Right renal cortex interstitium (tissue), 3 donors: ENCODE measurements at regions not wholly inside any gene's neighbourhood (a gene's known extent, or its start where the extent isn't known, plus 50 kb on each side); places are given as distances from the start of the nearest gene placed in this dataset.

Experiments used
- DNase-seq, 3 donors: peaks; one replicate each; pipeline ENCODE4 v3.0.0-alpha.2; 2013; ENCODE audit warnings: low read depth in 3 of 3, low spot score in 2 of 3

DNA sequence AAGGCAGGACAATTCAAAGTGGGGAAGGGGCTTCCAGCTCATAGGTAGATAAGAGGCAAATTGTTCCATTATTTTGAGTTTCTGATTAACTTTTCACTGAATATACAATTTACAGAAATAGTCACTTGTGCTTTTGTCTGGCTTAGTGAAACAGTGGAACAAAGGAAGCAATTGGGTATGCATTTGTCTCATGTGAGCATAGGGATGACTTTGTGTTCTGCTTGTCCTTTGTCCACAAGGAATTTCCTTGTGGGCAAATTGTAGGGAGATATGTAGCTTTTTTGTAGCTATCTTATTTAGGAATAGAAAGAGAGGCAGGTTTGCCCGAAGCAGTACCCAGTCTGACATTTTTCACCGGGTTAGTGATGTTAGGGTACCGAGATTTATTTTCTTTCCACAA, 1224.8 kb downstream of the SLITRK1 start:
- no peak for DNase-seq

DNA sequence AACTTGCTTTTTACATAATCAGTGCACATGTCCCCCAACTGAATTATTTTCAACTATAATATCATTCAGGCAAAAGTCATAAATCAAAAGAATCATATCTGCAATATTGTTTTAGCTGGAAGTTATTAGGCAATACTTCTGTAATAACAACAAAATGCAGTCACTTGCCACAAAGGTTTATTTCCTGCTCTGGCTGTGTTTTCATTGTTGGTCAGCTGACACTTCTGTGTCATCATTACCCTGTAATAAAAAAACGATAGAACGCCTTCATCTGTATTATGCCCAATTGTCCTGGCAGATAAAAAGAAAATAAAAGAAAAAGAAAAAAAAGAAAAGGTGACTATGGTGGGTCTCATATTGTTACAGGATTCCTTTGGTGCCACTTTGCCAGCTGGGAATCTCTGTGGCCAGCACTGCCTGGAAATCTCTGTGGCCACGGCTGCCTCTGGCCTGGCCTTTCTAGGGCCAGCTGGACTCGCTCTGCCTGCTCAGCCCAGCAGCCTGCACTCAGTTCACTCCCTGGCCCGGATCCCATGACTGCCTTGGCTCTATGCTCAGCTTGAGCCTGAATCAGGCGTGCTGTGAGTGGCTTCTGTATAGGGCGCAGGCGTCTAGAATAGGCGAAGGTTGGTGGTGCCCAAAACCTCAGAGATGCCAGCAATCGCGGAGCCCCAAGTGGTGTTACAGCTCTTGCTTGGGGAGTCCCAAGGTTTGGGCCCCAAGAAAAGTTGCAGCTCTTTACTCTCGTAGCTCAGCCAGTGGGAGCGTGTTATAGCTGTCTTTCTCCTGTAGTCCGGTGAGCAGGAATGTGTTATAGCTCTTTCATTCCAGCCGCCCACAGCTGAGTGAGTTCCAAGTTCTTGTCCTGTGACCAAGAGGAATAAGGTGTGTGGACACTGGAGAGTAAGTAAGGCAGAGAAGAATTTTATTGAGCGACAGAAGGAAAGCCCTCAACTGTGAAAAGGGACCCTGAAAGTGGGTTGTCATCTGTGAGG, 1227.1 kb downstream of the SLITRK1 start:
- DNase-seq: no peak

DNA sequence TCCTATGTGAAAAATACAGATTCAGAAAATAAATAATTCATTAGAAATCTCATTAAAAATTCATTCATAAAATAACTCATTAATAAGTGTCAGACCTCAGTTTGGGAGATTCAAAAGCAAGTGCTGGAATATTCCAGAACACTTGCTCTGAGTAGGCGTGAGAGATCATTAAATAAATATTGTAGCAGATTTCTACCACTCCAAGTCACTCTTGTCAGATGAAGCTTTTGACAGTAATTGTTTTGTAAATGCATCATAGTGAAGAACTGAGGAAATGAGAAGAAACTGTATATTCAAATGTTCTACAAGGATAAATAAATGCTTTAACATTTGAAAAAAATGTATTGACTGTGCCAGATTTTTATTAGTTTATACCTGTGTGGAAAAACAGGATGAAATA, 1228.1 kb downstream of the SLITRK1 start:
- DNase-seq: no peak

DNA sequence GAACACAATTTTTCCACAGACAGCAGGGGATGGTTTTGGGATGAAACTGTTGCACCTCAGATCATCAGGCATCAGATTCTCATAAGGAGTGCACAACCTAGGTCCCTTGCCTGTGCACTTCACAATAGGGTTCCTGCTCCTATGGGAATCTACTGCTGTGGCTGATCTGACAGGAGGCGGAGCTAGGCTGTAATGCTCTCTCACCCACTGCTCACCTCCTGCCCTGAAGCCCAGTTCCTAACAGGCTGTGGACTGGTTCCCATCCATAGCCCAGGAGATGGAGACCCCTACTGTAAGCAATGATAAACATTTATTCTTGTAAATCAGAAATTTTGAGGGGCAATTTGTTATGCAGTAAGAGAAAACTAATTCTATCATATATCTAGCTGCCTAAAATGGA, 1234.7 kb downstream of the SLITRK1 start:
- DNase-seq: no peak

DNA sequence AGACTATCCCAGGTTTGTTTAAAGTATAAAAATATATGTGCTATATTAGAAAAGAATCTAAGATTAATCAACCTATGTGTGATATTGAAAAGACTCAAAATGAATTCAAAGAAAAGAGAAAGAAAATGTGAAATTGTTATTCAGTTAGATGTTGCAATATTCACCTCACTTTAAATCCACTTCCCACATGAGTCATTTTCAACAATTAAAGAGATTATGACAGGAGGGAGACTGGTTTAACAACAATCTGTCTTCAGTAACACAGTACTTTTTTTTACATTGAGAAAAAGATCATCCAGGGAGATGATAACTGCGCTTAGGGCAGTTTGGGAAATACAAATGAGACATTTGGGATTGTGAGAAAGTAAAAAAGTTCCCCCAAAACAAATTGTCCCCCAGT, 1246.2 kb downstream of the SLITRK1 start:
- DNase-seq: no peak

DNA sequence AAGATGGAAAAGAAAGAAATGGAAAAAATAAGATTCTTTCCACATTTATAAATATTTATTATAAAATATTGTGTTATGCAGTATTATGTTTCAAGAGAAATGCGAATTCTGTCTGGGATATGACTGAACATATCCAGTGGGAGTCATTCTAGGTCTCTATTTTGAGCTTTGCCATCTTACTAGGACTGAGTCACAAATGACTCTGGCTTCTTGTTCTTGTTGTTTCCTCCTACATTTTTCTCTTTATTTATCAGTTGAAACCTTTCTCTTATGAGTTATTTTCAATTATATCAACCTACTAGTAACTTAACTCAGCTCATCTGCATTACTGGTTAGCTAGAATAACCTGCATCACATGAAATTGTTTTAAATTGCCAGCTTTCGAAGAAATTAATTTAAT, 1247.3 kb downstream of the SLITRK1 start:
- no peak for DNase-seq

DNA sequence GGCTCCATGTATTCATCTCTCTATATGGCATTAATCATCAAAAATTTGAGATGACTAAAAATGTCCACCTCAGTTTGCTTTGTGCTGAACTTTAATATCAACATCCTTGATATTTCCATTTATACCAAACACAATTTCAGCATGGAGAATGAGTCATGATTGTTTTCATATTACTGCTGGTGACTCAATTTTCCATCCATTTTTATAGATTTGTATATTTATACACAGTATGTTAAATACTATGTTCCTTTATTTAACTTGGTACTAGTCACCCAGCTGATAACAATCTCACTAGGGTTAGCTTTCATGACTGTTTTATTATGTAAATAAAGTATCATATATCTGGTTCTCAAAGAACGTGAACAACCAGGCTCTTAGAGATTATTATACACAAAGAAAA, 1255.1 kb downstream of the SLITRK1 start:
- no peak for DNase-seq

DNA sequence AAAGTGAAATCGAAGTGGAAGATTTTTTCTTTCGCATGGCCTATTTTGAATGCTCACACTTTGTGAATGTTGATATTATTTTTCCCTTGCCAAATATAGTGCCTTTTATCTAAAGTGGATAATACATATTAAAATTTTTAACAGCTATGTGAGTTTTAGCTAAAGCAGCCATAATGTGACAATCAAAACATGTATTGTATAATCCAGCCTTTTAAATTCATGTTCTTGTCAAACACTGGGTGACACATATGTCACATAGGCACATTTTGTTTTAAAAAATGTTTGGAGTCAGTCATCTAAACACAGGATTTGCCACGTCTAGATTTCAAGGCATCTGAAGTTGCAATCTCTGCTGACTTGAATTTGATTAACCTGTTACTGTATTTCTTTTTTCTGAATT, 1256.6 kb downstream of the SLITRK1 start:
- no peak for DNase-seq

DNA sequence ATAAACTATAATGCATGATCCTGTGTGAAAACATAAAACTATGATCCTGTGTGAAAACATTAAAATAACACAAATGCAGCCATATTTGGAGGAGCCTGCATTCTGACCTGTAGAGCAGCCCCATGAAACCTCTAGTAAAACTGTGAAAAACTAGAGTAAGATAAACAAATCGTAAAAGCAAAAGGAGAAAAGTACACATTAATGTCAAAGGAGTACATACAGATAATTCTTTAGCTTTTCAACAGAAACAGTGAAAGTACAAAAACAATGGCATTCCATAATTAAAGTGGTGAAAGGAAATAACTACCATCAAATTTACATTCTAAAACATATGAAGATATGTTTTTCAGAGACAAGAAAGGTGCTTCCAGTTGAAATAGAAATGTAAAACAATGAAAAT, 1267.2 kb downstream of the SLITRK1 start:
- no peak for DNase-seq

DNA sequence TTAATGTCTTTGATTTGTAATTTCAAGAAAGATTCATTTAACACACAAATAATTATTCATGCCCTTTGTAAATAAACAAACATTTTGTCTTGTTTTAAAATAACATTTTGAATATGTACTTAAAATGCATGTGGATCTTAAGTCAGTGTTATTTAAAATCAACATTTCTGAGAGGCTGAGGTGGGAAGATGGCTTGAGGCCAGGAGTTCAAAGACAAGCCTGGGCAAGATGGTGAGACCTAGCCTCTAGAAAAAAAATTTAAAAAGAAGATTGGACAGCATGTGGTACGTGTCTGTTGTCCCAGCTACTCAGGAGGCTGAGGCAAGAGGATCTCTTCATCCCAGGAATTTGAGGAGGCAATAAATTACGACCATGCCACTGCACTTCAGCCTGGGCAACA, 1268.2 kb downstream of the SLITRK1 start:
- DNase-seq: no peak

DNA sequence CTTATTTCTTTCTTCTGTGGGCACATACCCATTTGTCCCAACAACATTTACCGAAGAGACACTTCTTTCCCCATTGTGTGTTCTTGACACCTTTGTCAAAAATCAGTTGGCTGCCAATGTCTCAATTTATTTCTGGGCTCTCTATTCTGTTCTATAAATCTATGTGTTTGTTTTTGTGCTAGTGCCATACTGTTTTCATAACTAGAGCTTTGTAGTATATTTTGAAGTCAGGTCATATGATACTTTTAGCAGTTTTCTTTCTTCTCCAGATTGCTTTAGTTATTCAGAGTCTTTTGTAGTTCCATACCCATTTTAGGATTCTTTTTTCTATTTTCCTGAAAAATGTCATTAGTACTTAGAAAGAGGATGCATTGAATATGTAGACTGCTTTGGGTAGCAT, 1276.3 kb downstream of the SLITRK1 start:
- no peak for DNase-seq

DNA sequence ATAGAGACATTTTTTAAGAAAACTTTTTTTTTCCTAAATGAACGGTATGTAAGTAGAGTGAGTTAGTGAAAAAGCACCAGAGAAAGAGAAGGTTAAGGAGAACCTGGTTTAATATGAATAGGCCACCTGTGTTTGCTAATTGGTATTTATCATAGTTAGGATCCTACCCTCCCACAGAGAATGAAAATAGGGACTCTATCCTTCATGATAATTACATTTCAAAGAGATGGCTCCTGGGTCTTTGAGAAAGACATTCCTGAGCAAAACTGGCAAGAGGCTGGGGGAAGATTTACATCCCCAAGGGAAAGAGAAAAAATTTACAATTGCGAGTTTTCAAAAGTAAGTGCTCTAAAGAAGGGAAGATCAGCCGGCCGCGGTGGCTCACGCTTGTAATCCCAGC, 1284.5 kb downstream of the SLITRK1 start:
- DNase-seq: no peak

DNA sequence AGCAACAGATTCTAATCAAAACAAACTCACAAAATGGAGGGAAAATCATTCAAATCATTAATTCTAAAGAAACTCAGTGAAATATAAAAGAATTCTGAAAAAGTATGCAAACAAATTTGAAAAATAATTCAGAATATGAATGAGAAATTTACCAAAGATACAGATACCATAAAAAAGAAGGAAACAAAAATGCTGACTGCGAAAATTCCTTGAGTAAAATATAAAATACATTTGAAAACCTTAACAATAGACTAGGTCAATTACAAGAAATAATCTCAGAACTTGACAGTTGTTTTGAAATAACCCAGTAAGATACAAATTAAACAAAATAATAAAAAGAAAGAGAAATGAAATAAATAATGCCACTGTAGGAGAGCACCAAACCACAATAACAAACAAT, 1289.0 kb downstream of the SLITRK1 start:
- DNase-seq: no peak

DNA sequence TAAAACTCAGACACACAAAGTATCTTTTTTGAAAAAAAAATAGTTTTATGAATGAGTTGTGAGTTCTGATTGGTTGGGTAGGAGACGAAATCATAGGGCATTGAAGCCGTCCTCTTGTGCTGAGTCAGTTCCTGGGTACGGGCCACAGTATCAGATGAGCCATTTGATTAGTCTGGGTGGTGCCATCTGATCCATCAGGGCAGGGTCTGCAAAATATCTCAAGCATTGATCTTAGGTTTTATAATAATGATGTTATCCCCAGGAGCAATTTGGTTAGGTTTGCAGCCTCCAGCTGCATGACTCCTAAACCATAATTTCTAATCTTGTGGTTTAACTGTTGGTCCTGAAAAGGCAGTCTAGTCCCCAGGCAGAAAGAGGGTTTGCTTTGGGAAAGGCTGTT, 1310.6 kb downstream of the SLITRK1 start:
- DNase-seq: no peak

DNA sequence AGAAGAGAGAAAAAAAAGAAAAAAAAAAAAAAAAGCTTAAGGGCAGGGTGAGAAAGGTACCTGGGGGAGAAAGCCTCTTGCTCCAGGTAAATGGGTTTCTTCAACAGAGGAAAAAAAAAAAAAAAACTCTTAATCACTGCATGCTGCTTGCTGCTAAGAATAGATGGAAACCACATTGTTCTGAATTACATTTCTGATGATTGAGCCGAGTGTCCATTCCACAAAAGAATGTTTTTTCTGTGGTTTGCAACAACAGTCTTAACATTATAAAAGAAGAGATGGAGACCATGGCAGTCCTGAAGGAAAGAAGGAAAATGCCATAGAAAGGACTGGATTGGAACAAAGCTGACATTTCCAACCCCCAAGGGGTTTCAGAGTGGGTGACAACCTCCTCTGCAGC, 1312.7 kb downstream of the SLITRK1 start:
- DNase-seq: no peak

DNA sequence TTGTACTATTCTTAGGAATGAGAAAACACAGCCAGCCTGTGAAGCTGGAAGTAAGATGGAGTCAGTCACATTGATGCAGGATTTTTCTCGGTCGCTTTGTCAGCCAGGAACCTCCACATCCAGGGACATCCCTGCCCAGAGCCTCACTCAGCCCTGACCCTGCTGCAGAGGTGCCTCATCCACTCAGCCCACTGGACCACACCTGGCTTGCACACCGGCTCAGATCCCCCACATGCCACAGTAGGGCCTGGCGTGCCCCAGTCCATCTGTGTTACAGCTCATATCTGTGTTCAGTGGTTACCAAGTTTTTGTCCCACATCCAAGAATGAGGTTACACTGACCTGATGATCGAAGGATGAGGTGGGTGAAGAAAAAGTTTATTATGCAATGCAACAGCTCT, 1315.4 kb downstream of the SLITRK1 start:
- DNase-seq: no peak

DNA sequence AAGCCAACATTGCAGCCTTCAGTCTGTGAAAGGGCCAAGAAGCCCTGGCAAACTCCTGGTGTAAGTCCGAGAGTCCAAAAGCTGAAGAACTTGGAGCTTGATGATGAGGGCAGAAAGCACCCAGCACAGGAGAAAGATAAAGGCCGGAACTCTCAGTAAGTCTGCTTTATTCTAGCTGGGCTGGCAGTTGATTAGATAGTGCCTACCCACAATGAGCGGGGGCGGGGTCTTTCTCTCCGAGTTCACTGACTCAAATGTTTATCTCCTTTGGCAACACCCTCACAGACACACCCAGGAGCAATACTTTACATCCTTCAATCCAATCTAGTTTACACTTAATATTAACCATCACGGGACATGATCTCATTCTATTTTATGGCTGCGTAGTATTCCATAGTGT, 1317.1 kb downstream of the SLITRK1 start:
- no peak for DNase-seq

DNA sequence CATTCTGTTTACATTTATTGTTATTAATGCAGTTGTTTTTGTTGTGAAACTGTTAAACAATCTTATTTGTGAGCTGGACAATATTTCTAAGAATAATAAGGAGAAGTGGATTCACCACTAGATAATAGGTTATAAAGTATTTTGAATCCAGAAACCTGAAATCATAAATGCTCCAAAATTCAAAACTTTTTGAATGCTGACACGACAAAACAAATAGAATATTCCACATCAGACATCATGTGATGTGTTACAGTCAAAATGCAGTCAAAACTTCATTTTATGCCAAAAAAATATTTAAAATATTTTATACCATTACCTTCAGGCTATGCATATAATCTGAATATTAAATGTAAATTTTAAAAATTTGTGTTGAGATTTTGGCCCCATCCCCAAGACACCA, 1321.4 kb downstream of the SLITRK1 start:
- no peak for DNase-seq

DNA sequence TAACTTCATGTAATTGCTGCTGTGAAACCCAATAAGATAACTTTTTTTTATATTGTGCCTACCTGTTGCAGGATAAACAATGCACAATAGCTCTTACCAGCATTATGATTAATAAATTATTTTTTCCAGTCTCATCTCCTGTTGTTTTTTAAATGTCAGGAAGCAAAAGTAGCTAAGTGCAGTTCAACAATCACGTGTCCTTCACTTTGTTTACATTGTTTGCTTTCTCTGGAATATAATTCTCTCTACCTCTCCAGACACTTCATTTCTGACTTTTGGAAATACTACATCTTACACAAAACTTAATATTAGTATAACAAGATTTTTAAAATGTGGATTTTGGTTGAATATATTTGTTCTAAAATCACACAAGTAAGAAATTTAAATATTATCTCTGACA, 1359.4 kb downstream of the SLITRK1 start:
- no peak for DNase-seq

DNA sequence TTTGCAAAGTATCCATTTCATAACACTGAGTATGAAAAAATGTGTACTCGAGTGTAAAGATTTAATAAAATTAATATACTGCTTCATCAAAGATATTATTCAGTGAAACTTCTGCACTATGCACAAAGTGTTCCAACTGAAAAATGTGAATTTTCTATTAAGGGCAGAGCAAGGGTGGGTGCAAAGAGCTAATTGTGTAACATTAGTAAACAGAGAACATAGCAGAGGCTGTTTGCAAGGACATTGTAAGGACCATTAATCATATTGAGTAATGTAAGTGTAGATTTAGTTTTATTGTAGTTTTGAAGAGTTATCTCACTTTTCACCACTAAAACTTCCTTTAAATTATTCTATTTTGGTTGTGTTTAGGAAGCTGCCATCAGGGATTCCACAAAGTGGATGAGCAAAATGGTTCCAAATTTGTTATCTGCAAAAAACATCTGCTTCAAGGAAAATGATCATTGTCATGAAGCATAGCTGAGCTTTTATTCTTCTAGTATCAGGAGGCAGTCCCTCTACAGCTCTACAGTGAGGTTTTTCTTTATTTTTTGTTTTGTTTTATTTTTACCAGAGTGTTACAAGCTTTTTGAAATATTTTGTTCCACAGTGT, 1375.4 kb downstream of the SLITRK1 start:
- no peak for DNase-seq

DNA sequence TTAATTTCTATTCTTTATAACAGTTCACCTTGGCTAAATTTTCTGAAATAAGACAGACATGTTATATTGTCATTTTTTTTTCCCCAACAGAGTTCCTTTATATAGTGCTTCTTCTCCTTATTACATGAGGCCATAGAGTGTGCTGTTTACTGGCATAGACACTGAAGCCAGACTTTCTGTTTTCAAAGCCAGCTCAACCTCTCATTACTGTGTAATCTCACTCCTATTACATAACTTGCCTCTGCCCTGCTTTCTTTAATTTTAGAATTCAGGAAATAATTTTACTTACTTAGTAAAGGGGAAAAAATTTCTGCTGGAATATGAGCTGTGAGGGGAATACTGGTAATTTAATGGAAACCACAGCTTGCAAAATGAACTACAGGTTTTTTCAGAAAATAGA, 1380.4 kb downstream of the SLITRK1 start:
- no peak for DNase-seq

DNA sequence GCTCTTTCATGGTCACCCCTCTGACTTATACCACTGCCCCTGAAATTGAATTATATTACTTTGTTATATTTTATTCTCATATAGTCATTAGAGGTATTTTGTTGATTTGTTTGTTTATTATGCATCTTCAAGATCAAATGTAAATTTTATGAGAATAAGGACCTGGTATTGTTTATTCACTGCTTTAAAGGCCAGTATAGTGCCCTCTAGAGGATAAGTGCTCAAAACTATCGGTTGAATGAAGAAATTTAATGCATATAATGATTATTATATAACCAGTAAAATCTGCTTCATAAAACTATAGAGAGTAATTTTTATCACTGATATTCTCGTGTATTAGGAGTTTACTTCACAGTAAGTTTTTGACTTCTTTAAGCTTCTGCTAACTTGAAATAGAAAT, 1401.9 kb downstream of the SLITRK1 start:
- DNase-seq: no peak
